Left hindlimb (tissue), 1 donor: ENCODE measurements at regions not wholly inside any gene's neighbourhood (a gene's known extent, or its start where the extent isn't known, plus 50 kb on each side); places are given as distances from the start of the nearest gene placed in this dataset.

Source experiments
- DNase-seq: peaks from one replicate; pipeline ENCODE4 v3.0.0-alpha.2; 2018

GRCh38 chr12:93107514-93108312, 178.6 kb upstream of the EEA1 start:
- no peak for DNase-seq

GRCh38 chr12:93108985-93109384, 179.9 kb upstream of the EEA1 start:
- no peak for DNase-seq

GRCh38 chr12:93109551-93110203, 180.6 kb upstream of the EEA1 start:
- no peak for DNase-seq

- DNase-seq: no peak
Measured at GRCh38 chr12:93111773-93112172, 182.7 kb upstream of the EEA1 start.

DNA sequence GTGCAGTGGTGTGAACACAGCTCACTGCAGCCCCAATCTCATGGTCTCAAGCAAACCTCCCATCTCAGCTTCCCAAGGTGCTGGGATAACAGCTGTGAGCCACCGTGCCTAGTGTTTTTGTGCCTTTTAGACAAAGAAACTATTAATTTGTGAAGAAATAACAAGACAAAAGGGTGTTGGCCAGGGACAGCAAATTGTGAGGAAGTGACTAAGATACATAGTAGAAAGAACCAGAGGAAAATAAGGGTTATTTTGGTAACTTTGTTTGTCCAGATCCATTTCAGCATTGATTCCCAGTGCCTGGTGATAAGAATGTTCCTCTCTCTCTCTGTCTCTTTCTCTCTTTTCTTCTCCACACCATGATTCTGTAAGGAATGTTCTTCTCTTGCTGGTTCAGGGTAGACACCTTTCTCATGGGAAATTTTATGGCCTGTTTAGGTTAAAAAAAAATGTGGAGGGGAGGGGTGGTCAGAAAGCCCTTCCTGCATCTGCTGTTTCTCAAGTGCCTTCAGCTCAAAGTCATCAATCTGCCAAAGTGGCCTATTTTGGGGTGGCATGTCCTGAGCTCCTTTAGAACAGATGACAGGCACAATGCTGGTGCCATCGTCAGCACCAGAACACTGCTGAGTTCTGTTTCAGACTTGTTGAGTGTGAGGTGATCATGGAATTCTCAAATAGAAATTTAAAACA, 184.4 kb upstream of the EEA1 start:
- no peak for DNase-seq

- DNase-seq: no peak
Measured at GRCh38 chr12:93115198-93115601, 186.1 kb upstream of the EEA1 start.

GRCh38 chr12:93115646-93116045, 186.6 kb upstream of the EEA1 start:
- peak; percentile 68 for DNase-seq

GRCh38 chr12:93116632-93117031, 187.5 kb upstream of the EEA1 start:
- no peak for DNase-seq

GRCh38 chr12:93121729-93122488, 192.8 kb upstream of the EEA1 start:
- no peak for DNase-seq

GRCh38 chr12:93122569-93123091, 193.5 kb upstream of the EEA1 start:
- DNase-seq: no peak

DNA sequence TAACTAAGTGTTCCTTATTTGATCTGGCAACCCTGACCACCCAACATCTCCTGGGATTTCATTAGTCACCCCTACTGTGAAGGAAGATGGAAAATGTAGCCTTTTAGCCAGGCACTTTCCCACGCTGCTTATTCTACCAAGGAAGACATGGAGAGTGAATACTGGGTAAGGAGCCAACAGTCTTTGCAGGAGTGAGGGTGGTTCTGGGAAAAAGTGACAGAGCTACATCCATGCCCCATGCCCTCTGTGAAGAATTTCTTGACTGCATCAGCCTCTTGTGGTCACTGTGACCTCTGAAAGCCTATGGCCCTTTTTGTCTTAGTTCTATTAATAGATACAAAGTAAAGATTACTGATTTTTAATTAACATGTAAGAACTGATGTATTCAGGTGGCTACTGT, 196.0 kb upstream of the EEA1 start:
- no peak for DNase-seq

DNA sequence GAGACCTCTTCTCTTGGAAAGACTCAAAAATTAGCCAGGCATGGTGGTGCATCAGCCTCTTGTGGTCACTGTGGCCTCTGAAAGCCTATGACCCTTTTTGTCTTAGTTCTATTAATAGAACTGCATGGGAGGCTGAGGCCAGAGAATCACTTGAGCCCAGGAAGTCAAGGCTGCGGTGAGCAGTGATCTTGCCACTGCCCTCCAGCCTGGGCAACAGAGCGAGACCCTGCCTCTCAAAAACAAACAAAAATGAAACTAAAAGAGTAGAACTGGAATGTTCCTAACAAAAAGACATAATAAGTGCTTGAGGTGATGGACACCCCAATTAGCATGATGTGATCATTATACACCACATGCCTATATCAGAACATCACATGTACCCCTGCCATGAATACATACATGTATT, 197.0 kb upstream of the EEA1 start:
- DNase-seq: no peak

DNA sequence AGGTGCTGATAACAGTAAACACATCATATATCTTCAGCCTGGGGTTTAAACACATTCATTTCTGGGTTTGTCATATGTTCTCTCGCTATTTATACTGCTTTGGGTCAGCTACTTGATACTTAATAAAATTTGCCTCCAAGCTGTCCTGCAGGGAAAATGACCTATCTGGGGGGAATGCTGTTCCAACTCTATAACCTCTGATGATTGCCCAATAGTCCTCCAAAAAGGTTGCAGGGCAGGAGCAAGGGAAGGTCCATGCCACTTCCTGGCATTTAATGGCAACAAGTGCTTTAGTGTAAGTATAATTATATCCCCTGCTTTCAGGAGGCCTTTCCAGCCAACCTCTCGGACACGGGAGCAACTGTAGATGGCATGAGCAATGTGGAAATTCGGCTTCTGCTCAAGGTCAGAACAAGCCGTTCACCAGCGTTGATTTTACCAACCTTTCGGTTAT, 198.0 kb upstream of the EEA1 start:
- DNase-seq: no peak

- peak; percentile 61 for DNase-seq
Measured at GRCh38 chr12:93127582-93128331, 198.7 kb upstream of the EEA1 start.

DNA sequence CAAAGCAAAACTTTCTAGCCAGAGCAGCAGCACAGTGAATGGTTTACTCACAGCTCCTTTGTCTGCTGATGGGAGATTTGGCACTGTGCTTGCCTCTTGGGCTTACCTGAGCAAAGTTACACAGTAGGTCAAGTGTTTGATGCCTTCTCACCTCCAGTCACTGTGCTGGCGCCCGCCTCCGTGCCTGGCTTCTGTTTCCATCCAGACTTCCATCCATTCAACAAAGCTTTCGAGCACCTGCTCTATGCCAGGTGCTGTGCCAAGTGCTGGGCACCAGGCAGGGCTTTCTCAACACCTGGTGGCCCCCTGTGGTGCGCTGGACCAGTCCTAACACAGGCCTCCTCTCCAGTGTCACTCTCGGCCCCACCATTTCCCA, 199.2 kb upstream of the EEA1 start:
- DNase-seq: no peak

DNA sequence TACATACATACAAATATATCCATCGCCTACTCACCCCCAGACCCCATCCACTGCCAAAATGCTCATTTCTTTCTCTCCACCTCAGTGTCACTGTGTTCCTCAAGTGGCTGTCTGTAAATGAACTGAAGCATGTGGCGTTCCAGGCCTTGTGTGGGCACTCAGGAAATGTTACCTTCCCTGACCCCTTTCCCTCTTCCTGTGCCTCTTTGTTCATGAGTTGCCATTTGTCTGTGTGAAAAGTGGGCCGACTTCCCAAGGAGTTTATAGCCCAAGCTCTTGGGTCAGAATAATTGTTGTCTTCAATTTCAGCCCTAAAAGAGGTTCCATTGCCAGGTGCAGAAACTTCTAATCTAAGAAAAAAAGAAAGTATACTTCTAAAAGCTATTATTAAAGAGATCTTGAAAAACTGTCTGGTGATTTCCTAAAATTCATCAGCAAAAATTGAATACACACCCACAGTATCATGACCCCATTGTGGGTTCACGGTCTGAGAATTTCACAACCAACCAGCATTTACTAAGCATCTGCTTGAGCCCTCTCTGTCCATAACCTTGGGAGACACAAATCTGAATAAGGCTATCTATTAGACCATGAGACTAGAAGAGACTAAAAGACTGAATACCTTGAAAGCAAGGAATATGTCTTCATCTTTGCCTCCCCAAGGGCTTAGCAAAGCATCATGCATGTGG, 201.4 kb upstream of the EEA1 start:
- no peak for DNase-seq

- DNase-seq: no peak
Measured at GRCh38 chr12:93133361-93133760, 204.3 kb upstream of the EEA1 start.

DNA sequence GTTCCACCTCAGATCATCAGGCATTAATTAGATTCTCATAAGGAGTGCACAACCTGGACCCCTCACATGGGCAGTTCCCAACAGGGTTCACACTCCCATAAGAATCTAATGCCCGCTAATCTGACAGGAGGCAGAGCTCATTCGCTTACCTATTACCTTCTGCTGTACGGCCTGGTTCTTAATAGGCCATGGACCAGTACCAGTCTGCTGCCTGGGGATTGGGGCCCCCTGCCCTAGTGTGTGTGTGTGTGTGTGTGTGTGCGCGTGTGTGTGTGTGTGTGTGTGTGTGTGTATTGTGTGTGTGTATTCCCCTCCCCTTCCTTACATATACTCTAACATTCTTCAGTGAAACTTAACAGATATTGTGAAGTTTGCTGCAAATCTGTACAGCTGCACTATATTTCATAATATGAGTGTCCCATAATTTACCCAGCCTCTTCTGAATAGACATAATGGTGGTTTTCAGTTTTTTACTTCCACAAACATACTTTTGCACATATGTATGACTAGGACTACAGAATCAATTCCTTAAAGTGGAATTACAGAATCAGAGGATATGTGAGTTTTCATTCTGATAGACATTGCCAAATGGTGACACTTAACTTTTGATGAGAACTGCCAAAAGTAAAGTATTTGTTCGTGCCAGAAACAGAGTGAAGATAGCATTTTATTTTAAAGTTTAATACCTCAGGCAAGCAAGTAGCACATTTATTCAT, 205.2 kb upstream of the EEA1 start:
- DNase-seq: no peak

GRCh38 chr12:93134893-93135285, 205.8 kb upstream of the EEA1 start:
- DNase-seq: no peak

DNA sequence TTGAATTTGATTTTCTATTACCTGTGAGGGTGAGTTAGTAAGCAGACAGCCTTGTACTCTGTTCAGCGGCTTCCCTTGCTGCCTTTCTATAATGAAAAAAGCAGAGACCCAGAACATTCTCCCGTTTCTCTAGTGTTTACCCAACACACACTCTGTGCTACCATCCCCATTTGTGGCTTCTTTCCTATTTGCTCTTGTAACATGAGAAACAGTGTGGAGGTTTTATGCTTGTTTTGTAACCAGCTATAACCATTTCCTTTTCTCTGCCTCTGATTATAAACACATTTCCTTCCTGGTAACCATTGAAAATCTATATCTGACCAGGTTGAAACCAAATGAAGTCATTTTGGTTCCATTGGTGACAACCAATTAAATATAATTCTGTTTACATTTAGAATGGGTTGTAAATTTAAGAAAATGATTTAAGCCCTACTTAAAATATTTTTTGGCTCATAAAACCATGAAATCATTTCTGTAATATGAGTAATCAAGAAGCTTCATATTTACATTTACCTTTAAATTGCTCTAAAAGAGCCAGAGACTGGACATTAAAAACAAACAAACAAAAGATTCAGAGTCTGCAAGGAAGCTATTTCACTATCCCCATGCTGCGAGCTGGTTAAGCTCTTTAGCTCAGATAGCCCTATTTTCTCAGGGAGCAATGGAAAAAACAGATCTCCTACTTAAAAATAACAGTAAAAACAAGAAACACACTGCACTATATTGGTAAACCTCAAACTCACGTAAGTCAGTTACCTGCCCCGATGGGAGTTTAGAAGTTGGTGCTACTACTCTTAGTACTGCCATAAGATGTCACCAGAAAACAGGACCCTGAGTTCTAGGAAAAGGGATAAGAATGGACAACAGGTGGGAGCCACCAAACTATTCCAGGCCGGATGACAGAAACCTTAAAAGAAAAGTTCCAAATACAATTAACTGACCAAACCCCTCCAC, 206.5 kb upstream of the EEA1 start:
- DNase-seq: peak; percentile 42
